Ishikawa (cell line): ENCODE measurements at regions not wholly inside any gene's neighbourhood (a gene's known extent, or its start where the extent isn't known, plus 50 kb on each side); places are given as distances from the start of the nearest gene placed in this dataset.

Experiments used
- CEBPB ChIP-seq: IDR thresholded peaks from 2 replicates; pipeline ENCODE4 v1.6.1; 2012
- CREB1 ChIP-seq: IDR thresholded peaks from 2 replicates; pipeline ENCODE4 v1.6.1; 2012; ENCODE audit warnings: low read depth
- EGR1 ChIP-seq: IDR thresholded peaks from 2 replicates; pipeline ENCODE4 v1.6.1; 2012
- EP300 ChIP-seq: IDR thresholded peaks from 2 replicates; pipeline ENCODE4 v1.6.1; 2012; ENCODE audit warnings: borderline replicate concordance
- FOXM1 ChIP-seq: IDR thresholded peaks from 2 replicates; pipeline ENCODE4 v1.6.1; 2012; ENCODE audit warnings: low read depth, borderline replicate concordance
- NFIC ChIP-seq: IDR thresholded peaks from 2 replicates; pipeline ENCODE4 v1.6.1; 2012
- RAD21 ChIP-seq: IDR thresholded peaks from 2 replicates; pipeline ENCODE4 v1.6.1; 2012; ENCODE audit warnings: low read depth
- TAF1 ChIP-seq: IDR thresholded peaks from 2 replicates; pipeline ENCODE4 v1.6.1; 2012; ENCODE audit warnings: low read depth, mild to moderate bottlenecking
- TCF12 ChIP-seq: IDR thresholded peaks from 2 replicates; pipeline ENCODE4 v1.6.1; 2012; ENCODE audit warnings: low read depth
- TEAD4 ChIP-seq: IDR thresholded peaks from 2 replicates; pipeline ENCODE4 v1.6.1; 2012
- YY1 ChIP-seq: IDR thresholded peaks from 2 replicates; pipeline ENCODE4 v1.6.1; 2012; ENCODE audit warnings: low read depth
- ZBTB7A ChIP-seq: IDR thresholded peaks from 2 replicates; pipeline ENCODE4 v1.6.1; 2012; ENCODE audit warnings: low read depth
- TF ChIP-seq, protein P1 (sequence below): IDR thresholded peaks from 2 replicates; pipeline ENCODE4 v1.6.1; 2012; ENCODE audit warnings: low read depth, mild to moderate bottlenecking
- TF ChIP-seq, protein P2 (sequence below): IDR thresholded peaks from 2 replicates; pipeline ENCODE4 v1.6.1; 2012
- TF ChIP-seq, protein P3 (sequence below): IDR thresholded peaks from 2 replicates; pipeline ENCODE4 v1.6.1; 2012

DNA sequence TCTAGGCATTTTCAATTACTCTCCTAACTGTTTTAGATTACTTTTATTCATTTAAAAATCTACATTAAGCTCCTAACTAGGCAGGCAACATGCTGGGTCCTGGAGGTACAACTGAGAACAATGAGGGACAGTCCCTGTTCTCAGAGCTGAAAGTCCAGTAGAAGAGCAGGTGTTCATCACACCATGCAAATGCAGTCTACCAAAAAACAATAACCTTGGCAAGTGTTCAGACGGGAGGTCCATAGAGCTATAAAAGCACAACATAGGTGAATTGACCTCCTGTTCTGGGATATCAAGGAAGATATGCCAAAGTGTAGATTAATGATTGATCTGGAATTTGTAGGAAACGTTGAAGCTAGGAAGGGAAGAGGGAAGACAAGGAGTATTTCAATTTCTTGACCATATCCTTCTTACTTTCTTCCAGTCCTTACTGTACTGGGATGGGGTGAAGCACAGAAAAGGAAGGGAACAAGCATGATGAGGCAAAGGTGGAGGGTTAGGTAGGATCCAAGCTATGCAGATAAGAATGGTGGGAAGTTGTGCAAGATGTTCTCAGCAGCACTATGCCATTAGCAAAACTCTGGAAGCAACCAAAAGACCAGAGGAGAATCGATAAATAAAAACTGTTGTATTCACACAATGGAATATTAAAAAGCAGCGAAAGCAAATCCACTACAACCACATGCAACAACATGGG is 485.7 kb upstream of the JARID2 start:
- TF ChIP-seq EP300: no peak
- no peak for TF ChIP-seq RAD21
- no peak for TF ChIP-seq NFIC
- TF ChIP-seq TEAD4: no peak
- TF ChIP-seq TAF1: no peak
- no peak for TF ChIP-seq CEBPB
- no peak for TF ChIP-seq ZBTB7A
- no peak for TF ChIP-seq TCF12
- no peak for TF ChIP-seq EGR1
- TF ChIP-seq CREB1: no peak
- TF ChIP-seq, protein P1, sequence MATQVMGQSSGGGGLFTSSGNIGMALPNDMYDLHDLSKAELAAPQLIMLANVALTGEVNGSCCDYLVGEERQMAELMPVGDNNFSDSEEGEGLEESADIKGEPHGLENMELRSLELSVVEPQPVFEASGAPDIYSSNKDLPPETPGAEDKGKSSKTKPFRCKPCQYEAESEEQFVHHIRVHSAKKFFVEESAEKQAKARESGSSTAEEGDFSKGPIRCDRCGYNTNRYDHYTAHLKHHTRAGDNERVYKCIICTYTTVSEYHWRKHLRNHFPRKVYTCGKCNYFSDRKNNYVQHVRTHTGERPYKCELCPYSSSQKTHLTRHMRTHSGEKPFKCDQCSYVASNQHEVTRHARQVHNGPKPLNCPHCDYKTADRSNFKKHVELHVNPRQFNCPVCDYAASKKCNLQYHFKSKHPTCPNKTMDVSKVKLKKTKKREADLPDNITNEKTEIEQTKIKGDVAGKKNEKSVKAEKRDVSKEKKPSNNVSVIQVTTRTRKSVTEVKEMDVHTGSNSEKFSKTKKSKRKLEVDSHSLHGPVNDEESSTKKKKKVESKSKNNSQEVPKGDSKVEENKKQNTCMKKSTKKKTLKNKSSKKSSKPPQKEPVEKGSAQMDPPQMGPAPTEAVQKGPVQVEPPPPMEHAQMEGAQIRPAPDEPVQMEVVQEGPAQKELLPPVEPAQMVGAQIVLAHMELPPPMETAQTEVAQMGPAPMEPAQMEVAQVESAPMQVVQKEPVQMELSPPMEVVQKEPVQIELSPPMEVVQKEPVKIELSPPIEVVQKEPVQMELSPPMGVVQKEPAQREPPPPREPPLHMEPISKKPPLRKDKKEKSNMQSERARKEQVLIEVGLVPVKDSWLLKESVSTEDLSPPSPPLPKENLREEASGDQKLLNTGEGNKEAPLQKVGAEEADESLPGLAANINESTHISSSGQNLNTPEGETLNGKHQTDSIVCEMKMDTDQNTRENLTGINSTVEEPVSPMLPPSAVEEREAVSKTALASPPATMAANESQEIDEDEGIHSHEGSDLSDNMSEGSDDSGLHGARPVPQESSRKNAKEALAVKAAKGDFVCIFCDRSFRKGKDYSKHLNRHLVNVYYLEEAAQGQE: no peak
- no peak for TF ChIP-seq FOXM1

DNA sequence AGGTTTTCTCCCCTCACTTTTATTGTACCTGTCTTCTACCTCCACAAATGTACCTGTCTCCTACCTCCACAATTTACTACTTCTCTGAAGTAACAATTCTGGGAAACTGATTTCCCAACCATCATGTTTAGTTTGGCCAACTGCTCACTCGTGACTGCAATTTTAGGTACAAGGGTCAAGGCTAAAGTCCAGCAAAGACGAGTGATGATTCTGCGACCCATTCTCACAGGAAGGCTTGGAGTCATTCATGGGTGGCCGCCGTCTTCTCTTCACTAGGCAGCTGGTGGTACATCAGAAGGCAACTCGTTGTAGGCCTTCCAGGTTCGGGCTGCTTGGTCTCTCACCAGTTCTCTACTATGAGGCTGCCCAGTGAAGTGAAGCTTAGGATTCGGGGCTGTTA is 483.8 kb upstream of the JARID2 start:
- no peak for TF ChIP-seq YY1
- TF ChIP-seq EGR1: no peak
- TF ChIP-seq RAD21: no peak
- no peak for TF ChIP-seq FOXM1

DNA sequence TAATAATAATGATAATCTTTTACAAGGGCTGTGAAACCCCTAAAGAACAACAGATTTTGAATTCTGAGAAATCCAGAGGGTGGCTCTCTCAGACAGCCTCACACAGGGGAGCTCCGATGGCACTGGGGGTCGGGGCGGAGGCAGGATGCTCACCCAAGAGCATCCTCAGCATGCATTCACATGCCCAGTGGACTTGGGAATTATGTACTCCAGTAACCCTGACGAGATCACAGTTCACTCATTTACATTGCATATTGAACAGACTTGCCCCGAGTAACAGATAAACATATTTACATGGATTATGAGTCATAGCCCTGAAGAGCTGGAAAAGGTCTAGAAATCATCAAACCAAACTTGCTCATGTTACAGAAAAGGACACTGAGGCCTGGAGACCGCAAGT is 482.7 kb upstream of the JARID2 start:
- TF ChIP-seq CREB1 (no peak), CEBPB (no peak), TCF12 (no peak), EGR1 (no peak), YY1 (no peak), TAF1 (no peak), FOXM1 (no peak), NFIC (no peak), RAD21 (no peak), TEAD4 (no peak), EP300 (no peak), ZBTB7A (no peak)
- TF ChIP-seq, protein P2, sequence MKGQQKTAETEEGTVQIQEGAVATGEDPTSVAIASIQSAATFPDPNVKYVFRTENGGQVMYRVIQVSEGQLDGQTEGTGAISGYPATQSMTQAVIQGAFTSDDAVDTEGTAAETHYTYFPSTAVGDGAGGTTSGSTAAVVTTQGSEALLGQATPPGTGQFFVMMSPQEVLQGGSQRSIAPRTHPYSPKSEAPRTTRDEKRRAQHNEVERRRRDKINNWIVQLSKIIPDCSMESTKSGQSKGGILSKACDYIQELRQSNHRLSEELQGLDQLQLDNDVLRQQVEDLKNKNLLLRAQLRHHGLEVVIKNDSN: no peak
- TF ChIP-seq, protein P1: no peak
- TF ChIP-seq, protein P3, sequence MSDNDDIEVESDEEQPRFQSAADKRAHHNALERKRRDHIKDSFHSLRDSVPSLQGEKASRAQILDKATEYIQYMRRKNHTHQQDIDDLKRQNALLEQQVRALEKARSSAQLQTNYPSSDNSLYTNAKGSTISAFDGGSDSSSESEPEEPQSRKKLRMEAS: no peak

DNA sequence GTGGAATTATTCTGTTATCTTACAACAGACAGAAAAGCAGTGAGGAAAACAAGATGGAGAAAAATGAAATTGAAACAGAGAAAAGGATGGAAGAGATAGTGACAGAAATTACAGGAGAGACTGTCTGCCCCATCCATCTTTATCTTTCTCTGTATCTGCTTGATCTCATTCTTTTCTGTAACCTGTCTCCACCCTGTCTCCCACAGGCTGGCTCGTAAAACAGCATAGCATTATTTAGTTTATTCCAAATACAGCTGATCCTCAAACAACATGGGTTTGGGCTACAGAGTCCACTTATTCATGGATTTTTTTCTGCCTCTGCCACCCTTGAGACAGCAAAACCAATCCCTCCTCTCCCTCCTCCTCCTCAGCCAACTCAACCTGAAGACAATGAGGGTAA is 482.3 kb upstream of the JARID2 start:
- TF ChIP-seq EGR1: no peak
- TF ChIP-seq, protein P1: no peak
- TF ChIP-seq, protein P3: no peak
- TF ChIP-seq FOXM1: no peak
- TF ChIP-seq YY1: no peak
- TF ChIP-seq TCF12: no peak
- TF ChIP-seq EP300: no peak
- no peak for TF ChIP-seq TAF1
- no peak for TF ChIP-seq ZBTB7A
- TF ChIP-seq CREB1: no peak
- TF ChIP-seq TEAD4: no peak
- no peak for TF ChIP-seq RAD21
- TF ChIP-seq NFIC: no peak

DNA sequence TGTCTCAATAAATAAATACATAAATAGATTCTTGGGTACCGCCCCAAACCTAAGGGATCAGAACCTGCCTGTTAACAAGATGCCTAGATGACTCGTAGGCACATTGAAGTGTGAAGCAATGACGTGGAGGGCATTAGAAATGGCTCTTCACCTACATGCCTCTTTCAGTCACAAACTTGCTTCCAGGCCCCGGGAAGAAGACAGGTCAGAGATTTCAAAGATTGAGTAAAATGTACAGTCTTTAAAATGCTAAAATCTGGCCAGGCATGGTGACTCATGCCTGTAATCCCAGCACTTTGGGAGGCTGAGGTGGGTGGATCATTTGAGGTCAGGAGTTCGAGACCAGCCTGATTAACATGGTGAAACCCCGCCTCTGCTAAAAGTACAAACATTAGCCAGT is 480.8 kb upstream of the JARID2 start:
- TF ChIP-seq EP300 (no peak), NFIC (no peak), TCF12 (no peak), RAD21 (no peak), FOXM1 (no peak), YY1 (no peak), EGR1 (no peak), TAF1 (no peak), TEAD4 (no peak), CEBPB (no peak), ZBTB7A (no peak), CREB1 (no peak)
- TF ChIP-seq, protein P2: no peak
- TF ChIP-seq, protein P3: no peak
- TF ChIP-seq, protein P1: no peak
